WTC11 (cell line): ENCODE measurements at regions not wholly inside any gene's neighbourhood (a gene's known extent, or its start where the extent isn't known, plus 50 kb on each side); places are given as distances from the start of the nearest gene placed in this dataset.

Experiments
- ATAC-seq: fragments of 200-7000 bp; cut with Tn5 transposase; 2 replicates; pipeline ENCODE4 v1.10.0; 2021; ENCODE audit warnings: mild to moderate bottlenecking, moderate library complexity
- CTCF ChIA-PET: fragments of 300-600 bp; sonication (Branson Sonifier 250); formaldehyde crosslinking; loops from one replicate; lab custom pipeline; 2021; ENCODE audit warnings: antibody characterized with exemption; lab: Charles Lee
- POLR2A ChIA-PET: fragments of 350-600 bp; sonication (Branson Sonifier 250); formaldehyde crosslinking; loops from one replicate; lab custom pipeline; 2021; ENCODE audit warnings: antibody characterized with exemption; lab: Charles Lee
- DNase-seq: peaks from one replicate; pipeline ENCODE4 v3.0.0; 2021; ENCODE audit warnings: low spot score
- H3K27ac Mint-ChIP-seq: 2 replicates; pipeline ENCODE4 v1.8.0; 2021; ENCODE audit warnings: mixed read lengths
- H3K27me3 Mint-ChIP-seq: 2 replicates; pipeline ENCODE4 v1.8.0; 2021; ENCODE audit warnings: low read depth, mild to moderate bottlenecking, moderate library complexity, mixed read lengths
- H3K36me3 Mint-ChIP-seq: 2 replicates; pipeline ENCODE4 v1.8.0; 2021; ENCODE audit warnings: mixed read lengths
- H3K4me1 Mint-ChIP-seq: 2 replicates; pipeline ENCODE4 v1.8.0; 2022; ENCODE audit warnings: mixed read lengths
- H3K4me3 Mint-ChIP-seq: 2 replicates; pipeline ENCODE4 v1.8.0; 2021; ENCODE audit warnings: mild to moderate bottlenecking, moderate library complexity, mixed read lengths
- H3K9me3 Mint-ChIP-seq: 2 replicates; pipeline ENCODE4 v1.8.0; 2021; ENCODE audit warnings: mixed read lengths
- CBFB ChIP-seq: sonication (generic); formaldehyde crosslinking; IDR thresholded peaks from 2 replicates; pipeline ENCODE4 v1.8.1; 2022; ENCODE audit warnings: mild to moderate bottlenecking, low read depth, missing genetic modification reagents
- ESRRA ChIP-seq: sonication (generic); formaldehyde crosslinking; IDR thresholded peaks from 2 replicates; pipeline ENCODE4 v1.8.1; 2022; ENCODE audit warnings: mild to moderate bottlenecking, missing genetic modification reagents, borderline replicate concordance
- GRHL2 ChIP-seq: fragments of 250-450 bp; sonication (Bioruptor Pico); IDR thresholded peaks from 2 replicates; pipeline ENCODE4 v1.8.0; 2022; ENCODE audit warnings: mild to moderate bottlenecking, moderate library complexity; ENCODE audit not compliant: insufficient replicate concordance, severe bottlenecking
- HMGA2 ChIP-seq: fragments of 250-450 bp; sonication (Bioruptor Pico); IDR thresholded peaks from 2 replicates; pipeline ENCODE4 v1.4.0; 2021; ENCODE audit warnings: mild to moderate bottlenecking, moderate library complexity
- RORB ChIP-seq: fragments of 250-450 bp; sonication (Bioruptor Pico); IDR thresholded peaks from 2 replicates; pipeline ENCODE4 v1.9.0; 2021; ENCODE audit warnings: mild to moderate bottlenecking
- SOX15 ChIP-seq: fragments of 250-450 bp; sonication (Bioruptor Pico); IDR thresholded peaks from 2 replicates; pipeline ENCODE4 v1.9.0; 2021; ENCODE audit warnings: mild to moderate bottlenecking
- TEAD1 ChIP-seq: sonication (generic); formaldehyde crosslinking; IDR thresholded peaks from 2 replicates; pipeline ENCODE4 v1.8.0; 2022; ENCODE audit warnings: mild to moderate bottlenecking, missing genetic modification reagents
- ZNF121 ChIP-seq: sonication (generic); formaldehyde crosslinking; IDR thresholded peaks from 2 replicates; pipeline ENCODE4 v1.8.0; 2023; ENCODE audit warnings: missing genetic modification reagents
- ZNF317 ChIP-seq: sonication (generic); formaldehyde crosslinking; IDR thresholded peaks from 2 replicates; pipeline ENCODE4 v1.8.1; 2023; ENCODE audit warnings: low read depth, mild to moderate bottlenecking, moderate library complexity, missing genetic modification reagents, borderline replicate concordance
- ZNF671 ChIP-seq: fragments of 250-450 bp; sonication (Bioruptor Pico); IDR thresholded peaks from 2 replicates; pipeline ENCODE4 v1.8.0; 2021; ENCODE audit warnings: mild to moderate bottlenecking
- TF ChIP-seq, protein P1 (sequence below): sonication (generic); formaldehyde crosslinking; IDR thresholded peaks from 2 replicates; pipeline ENCODE4 v1.8.1; 2023; ENCODE audit warnings: mild to moderate bottlenecking, missing genetic modification reagents, borderline replicate concordance
- TF ChIP-seq, protein P2 (sequence below): sonication (generic); formaldehyde crosslinking; IDR thresholded peaks from 2 replicates; pipeline ENCODE4 v1.8.1; 2022; ENCODE audit warnings: mild to moderate bottlenecking, moderate library complexity, missing genetic modification reagents
- TF ChIP-seq, protein P3 (sequence below): fragments of 250-450 bp; sonication (Bioruptor Pico); IDR thresholded peaks from 2 replicates; pipeline ENCODE4 v2.1.2; 2022; ENCODE audit warnings: mild to moderate bottlenecking, moderate library complexity

- TF ChIP-seq, protein P1, sequence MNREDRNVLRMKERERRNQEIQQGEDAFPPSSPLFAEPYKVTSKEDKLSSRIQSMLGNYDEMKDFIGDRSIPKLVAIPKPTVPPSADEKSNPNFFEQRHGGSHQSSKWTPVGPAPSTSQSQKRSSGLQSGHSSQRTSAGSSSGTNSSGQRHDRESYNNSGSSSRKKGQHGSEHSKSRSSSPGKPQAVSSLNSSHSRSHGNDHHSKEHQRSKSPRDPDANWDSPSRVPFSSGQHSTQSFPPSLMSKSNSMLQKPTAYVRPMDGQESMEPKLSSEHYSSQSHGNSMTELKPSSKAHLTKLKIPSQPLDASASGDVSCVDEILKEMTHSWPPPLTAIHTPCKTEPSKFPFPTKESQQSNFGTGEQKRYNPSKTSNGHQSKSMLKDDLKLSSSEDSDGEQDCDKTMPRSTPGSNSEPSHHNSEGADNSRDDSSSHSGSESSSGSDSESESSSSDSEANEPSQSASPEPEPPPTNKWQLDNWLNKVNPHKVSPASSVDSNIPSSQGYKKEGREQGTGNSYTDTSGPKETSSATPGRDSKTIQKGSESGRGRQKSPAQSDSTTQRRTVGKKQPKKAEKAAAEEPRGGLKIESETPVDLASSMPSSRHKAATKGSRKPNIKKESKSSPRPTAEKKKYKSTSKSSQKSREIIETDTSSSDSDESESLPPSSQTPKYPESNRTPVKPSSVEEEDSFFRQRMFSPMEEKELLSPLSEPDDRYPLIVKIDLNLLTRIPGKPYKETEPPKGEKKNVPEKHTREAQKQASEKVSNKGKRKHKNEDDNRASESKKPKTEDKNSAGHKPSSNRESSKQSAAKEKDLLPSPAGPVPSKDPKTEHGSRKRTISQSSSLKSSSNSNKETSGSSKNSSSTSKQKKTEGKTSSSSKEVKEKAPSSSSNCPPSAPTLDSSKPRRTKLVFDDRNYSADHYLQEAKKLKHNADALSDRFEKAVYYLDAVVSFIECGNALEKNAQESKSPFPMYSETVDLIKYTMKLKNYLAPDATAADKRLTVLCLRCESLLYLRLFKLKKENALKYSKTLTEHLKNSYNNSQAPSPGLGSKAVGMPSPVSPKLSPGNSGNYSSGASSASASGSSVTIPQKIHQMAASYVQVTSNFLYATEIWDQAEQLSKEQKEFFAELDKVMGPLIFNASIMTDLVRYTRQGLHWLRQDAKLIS (CRISPR knock-in tag) = no peak
- TF ChIP-seq, protein P2, sequence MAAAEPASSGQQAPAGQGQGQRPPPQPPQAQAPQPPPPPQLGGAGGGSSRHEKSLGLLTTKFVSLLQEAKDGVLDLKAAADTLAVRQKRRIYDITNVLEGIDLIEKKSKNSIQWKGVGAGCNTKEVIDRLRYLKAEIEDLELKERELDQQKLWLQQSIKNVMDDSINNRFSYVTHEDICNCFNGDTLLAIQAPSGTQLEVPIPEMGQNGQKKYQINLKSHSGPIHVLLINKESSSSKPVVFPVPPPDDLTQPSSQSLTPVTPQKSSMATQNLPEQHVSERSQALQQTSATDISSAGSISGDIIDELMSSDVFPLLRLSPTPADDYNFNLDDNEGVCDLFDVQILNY = no peak
These were observed 1181.0 kb upstream of the TENM4 start (continued) for GRCh38 chr11:80621871-80622270.

GRCh38 chr11:80620867-80621266, 1180.0 kb upstream of the TENM4 start:
- no peak for TF ChIP-seq RORB
- no peak for TF ChIP-seq ESRRA (CRISPR knock-in tag)
- TF ChIP-seq CBFB (CRISPR knock-in tag) = no peak
- Mint-ChIP-seq H3K36me3 (no peaks in the 10 kb centered on the region), H3K4me1 (peaks cover 13% of the 10 kb centered on the region), H3K9me3 (no peaks in the 10 kb centered on the region), H3K4me3 (no peak overlapping the region), H3K27me3 (no peaks in the 10 kb centered on the region), H3K27ac (no peak overlapping the region)
- no peak for DNase-seq
- POLR2A ChIA-PET = no interaction called here
- ATAC-seq = no peak
- CTCF ChIA-PET = no interaction called here

DNA sequence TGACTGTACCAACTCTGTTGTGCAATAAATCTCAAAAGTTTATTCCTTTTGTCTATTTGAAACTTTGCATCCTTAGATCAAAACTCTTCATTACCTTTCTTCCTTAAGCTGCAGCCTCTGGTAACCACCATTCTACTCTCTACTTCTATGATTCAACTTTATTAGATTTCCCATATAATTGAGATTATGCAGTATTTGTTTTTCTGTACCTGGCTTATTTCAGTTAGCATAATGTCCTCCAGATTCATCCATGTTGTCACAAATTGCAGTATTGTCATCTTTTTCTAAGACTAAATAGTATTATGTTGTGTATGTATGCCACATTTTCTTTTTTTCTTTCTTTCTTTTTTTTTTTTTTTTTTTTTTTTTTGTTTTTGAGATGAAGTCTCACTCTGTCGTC, 1176.3 kb upstream of the TENM4 start:
- no peak for ATAC-seq
- peaks cover 7% of the 10 kb centered on the region for H3K9me3 Mint-ChIP-seq
- TF ChIP-seq ZNF317 (CRISPR knock-in tag) (no peak), GRHL2 (no peak), SOX15 (CRISPR knock-in tag) (no peak), TEAD1 (CRISPR knock-in tag) (no peak)
- TF ChIP-seq, protein P3, sequence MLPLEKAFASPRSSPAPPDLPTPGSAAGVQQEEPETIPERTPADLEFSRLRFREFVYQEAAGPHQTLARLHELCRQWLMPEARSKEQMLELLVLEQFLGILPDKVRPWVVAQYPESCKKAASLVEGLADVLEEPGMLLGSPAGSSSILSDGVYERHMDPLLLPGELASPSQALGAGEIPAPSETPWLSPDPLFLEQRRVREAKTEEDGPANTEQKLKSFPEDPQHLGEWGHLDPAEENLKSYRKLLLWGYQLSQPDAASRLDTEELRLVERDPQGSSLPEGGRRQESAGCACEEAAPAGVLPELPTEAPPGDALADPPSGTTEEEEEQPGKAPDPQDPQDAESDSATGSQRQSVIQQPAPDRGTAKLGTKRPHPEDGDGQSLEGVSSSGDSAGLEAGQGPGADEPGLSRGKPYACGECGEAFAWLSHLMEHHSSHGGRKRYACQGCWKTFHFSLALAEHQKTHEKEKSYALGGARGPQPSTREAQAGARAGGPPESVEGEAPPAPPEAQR (CRISPR knock-in tag) = no peak
- H3K4me1 Mint-ChIP-seq = no peaks in the 10 kb centered on the region
- CTCF ChIA-PET = no interaction called here
- no peaks in the 10 kb centered on the region for H3K27me3 Mint-ChIP-seq
- H3K27ac Mint-ChIP-seq = no peak overlapping the region
- no peak for DNase-seq
- POLR2A ChIA-PET = no interaction called here
- H3K36me3 Mint-ChIP-seq = no peaks in the 10 kb centered on the region
- no peak overlapping the region for H3K4me3 Mint-ChIP-seq

DNA sequence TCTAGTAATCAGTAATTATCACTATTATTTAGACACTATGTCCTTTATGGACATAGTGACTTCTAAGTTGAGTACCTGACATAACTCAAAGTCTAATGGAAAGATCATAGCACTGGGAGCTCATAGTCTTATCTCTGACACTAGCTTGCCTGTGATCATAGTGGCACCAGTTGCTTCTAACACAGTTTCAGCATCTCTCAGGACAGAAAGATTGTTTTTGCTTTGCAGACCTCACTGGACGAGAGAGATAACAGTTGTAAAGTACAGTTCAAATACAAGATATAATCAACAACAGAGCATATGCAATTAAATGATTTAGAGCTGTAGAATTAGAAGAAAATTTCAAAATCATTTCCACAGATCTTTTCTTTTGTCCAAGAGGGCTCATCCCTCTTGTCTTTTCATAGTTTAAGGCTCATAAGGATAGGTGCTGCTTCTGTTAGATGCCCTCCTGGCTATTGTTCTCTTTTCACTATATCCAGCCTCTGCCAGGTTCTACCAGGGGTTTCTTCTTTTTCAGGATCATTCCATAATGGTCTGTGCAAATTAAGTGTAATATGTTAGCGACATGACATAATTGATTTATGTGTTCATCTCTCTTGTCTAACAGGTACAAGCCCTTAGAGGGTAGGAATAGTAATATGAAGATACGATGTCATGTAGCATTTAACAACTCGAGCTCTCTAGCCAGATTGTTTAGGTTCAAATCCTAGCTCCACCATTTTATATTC, 1175.4 kb upstream of the TENM4 start:
- POLR2A ChIA-PET = no interaction called here
- Mint-ChIP-seq H3K4me1 (no peaks in the 10 kb centered on the region), H3K9me3 (peaks cover 7% of the 10 kb centered on the region), H3K36me3 (no peaks in the 10 kb centered on the region), H3K27ac (no peak overlapping the region), H3K27me3 (no peaks in the 10 kb centered on the region), H3K4me3 (no peak overlapping the region)
- TF ChIP-seq HMGA2 (CRISPR knock-in tag) (no peak), ZNF121 (CRISPR knock-in tag) (no peak), ZNF671 (no peak), RORB (no peak)
- ATAC-seq (no peak), DNase-seq (no peak)
- CTCF ChIA-PET = no interaction called here
